ENCODE measurements at regions not wholly inside any gene's neighbourhood (a gene's known extent, or its start where the extent isn't known, plus 50 kb on each side); places are given as distances from the start of the nearest gene placed in this dataset.

GRCh38 chr3:9301091-9301490 is 51.6 kb upstream of the SRGAP3 start:
- H3K4me3 ChIP-seq (ENCODE audit: low read length) = no peak overlapping the region

GRCh38 chr3:9301798-9302197 is 52.4 kb upstream of the SRGAP3 start:
- Histone ChIP-seq H3K27me3 (ENCODE audit: insufficient read depth, low read length) (no peaks in the 10 kb centered on the region), H3K4me1 (ENCODE audit: insufficient read depth, low read length) (peaks cover 6% of the 10 kb centered on the region), H3K4me3 (ENCODE audit: low read length) (no peak overlapping the region), H2AFZ (ENCODE audit: low read depth, low read length) (no peak overlapping the region), H3K9me3 (ENCODE audit: low read length) (no peaks in the 10 kb centered on the region), H3K36me3 (ENCODE audit: insufficient read depth, low read length) (no peaks in the 10 kb centered on the region)

More at GRCh38 chr3:9301091-9301490, 51.6 kb upstream of the SRGAP3 start:
- H3K36me3 ChIP-seq (ENCODE audit: insufficient read depth, low read length) = no peaks in the 10 kb centered on the region
- no peaks in the 10 kb centered on the region for H3K9me3 ChIP-seq (ENCODE audit: low read length)
- no peaks in the 10 kb centered on the region for H3K27me3 ChIP-seq (ENCODE audit: insufficient read depth, low read length)
- H3K4me1 ChIP-seq (ENCODE audit: insufficient read depth, low read length) = peaks cover 6% of the 10 kb centered on the region
- no peak overlapping the region for H2AFZ ChIP-seq (ENCODE audit: low read depth, low read length)

DNA sequence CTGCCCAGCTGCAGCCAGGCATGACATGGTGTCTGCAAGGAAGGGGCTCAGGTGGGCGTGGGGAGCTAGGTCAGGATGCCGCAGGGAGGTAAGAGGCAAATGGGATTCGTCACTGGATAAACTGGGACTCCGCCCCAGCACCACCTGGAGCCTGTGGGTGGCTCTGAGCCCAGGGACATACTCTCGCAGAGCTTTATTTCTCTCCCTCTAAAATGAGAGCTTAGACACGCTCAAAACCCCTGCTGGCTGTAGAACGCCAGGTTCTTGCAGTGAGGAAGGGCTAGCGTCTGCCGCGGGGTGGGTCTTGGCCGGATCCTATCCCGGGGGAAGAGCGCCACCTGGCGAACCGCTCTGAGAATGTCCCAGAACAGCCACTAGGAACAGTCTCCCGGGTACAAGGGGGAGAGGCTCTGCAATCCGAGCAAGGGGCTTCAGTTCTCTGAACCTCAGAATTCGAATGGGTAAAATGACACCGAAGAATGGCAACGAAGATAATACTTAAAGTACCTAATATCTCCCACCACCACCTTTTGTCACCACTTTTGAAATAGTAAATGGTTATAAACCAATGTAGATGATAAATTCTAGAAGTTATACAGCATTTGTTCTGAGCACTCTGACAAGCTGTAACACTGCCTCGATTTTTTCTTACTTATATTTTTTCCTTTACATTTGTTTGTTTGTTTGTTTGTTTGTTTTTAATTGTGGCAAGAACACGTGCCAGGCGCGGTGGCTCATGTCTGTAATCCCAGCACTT is 53.2 kb upstream of the SRGAP3 start:
- Histone ChIP-seq H3K9me3 (ENCODE audit: low read length) (no peaks in the 10 kb centered on the region), H3K4me1 (ENCODE audit: insufficient read depth, low read length) (peaks cover 8% of the 10 kb centered on the region), H2AFZ (ENCODE audit: low read depth, low read length) (peak overlapping the region; percentile 38), H3K4me3 (ENCODE audit: low read length) (peak overlapping the region; percentile 22), H3K36me3 (ENCODE audit: insufficient read depth, low read length) (no peaks in the 10 kb centered on the region), H3K27me3 (ENCODE audit: insufficient read depth, low read length) (no peaks in the 10 kb centered on the region)

GRCh38 chr3:9308298-9308990 is 54.4 kb upstream of the THUMPD3 start:
- H3K4me3 ChIP-seq (ENCODE audit: low read length) = no peak overlapping the region
- H3K9me3 ChIP-seq (ENCODE audit: low read length) = no peaks in the 10 kb centered on the region
- no peaks in the 10 kb centered on the region for H3K36me3 ChIP-seq (ENCODE audit: insufficient read depth, low read length)
- H2AFZ ChIP-seq (ENCODE audit: low read depth, low read length) = no peak overlapping the region
- H3K4me1 ChIP-seq (ENCODE audit: insufficient read depth, low read length) = peaks cover 9% of the 10 kb centered on the region
- no peaks in the 10 kb centered on the region for H3K27me3 ChIP-seq (ENCODE audit: insufficient read depth, low read length)

GRCh38 chr3:9310043-9310442 is 52.8 kb upstream of the THUMPD3 start:
- H3K27me3 ChIP-seq (ENCODE audit: insufficient read depth, low read length) = no peaks in the 10 kb centered on the region
- H3K4me3 ChIP-seq (ENCODE audit: low read length) = no peak overlapping the region
- H3K36me3 ChIP-seq (ENCODE audit: insufficient read depth, low read length) = no peaks in the 10 kb centered on the region
- H2AFZ ChIP-seq (ENCODE audit: low read depth, low read length) = no peak overlapping the region
- H3K4me1 ChIP-seq (ENCODE audit: insufficient read depth, low read length) = peaks cover 9% of the 10 kb centered on the region
- no peaks in the 10 kb centered on the region for H3K9me3 ChIP-seq (ENCODE audit: low read length)

GRCh38 chr3:9311228-9311627 is 51.6 kb upstream of the THUMPD3 start:
- Histone ChIP-seq H3K4me1 (ENCODE audit: insufficient read depth, low read length) (peaks cover 16% of the 10 kb centered on the region), H3K36me3 (ENCODE audit: insufficient read depth, low read length) (no peaks in the 10 kb centered on the region), H3K27me3 (ENCODE audit: insufficient read depth, low read length) (no peaks in the 10 kb centered on the region), H3K9me3 (ENCODE audit: low read length) (no peaks in the 10 kb centered on the region), H3K4me3 (ENCODE audit: low read length) (no peak overlapping the region), H2AFZ (ENCODE audit: low read depth, low read length) (no peak overlapping the region)

Measured in neuron (in vitro differentiated cells).